ENCODE measurements at regions not wholly inside any gene's neighbourhood (a gene's known extent, or its start where the extent isn't known, plus 50 kb on each side); places are given as distances from the start of the nearest gene placed in this dataset.
A peak's percentile ranks its signal among the peaks of the same experiment; 100 is the strongest.

DNA sequence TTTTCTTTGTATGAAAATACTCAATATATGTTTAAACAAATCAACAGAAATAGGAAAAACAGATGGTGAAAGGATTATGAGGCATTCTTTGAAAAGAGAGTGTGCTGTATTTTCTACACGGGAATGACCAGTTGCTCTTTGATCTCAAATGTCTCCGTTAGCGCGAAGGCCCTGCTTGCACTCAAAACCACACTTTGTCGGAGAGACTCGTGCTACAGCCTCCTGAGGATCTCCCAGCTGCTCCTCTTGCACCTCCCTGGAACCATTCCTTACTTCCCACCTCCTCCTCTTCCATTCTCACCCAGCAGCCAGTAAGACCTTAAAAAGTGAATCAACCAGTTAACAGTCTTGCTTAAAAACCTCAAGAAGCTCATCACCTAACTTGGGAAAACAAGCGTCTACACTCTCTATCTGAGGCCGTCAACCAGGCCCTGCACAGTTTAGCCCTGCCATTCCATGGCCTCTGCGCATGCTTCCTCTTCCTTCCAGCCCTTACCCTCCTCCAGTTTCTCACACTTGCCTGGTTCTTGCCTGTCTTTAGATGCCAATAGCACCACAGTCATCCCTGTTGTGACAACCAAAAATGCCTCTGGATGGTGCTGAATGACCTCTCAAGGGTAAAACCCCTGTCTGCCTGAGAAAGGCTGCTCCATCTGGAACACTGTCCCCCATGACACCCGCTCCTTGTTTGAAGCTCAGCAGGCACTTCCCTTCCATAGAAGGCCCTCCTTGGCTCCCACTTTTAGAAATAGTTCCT lies 594.7 kb upstream of the WWC1 start:
- DNase-seq (ENCODE audit: low read depth in 2 of 2), result no peak

DNA sequence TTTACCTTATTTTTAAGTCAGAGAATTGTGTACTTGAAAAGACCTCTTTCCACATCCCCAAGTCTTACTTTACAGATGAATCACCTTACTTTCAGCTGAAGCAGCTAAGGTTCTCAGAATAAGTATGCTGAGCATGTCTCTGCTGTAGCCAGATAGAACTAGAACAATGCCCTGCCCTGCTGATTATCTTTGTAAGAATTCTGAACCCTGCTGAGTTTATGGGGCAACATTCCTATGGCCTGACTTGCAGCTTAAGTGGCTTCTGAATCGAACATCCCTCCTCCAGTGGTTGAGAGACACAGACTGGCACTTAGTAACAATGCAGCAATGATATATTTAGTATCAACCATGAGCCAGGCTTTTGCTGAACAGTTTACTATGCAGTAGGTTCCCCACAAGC lies 592.0 kb upstream of the WWC1 start:
- no peak for DNase-seq (ENCODE audit: low read depth in 2 of 2)

DNA sequence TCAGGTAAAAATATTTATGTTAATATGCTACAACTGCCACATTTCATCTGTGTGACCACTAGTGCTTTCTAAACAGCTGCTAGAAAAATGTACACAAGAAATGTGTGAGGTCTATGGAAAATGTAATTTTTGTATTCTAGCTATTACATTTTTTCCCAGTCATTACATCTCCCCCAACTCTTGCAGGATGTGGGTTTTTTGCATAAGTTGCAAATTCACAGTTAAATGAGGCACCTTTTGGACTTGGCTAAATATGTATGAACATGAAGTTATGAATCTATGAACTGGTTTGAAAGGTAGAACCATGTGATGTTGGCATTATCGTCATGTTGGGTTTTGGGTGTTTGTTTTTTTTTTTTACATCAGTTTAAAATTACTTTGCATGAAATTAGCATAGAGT lies 590.4 kb upstream of the WWC1 start:
- no peak for DNase-seq (ENCODE audit: low read depth in 2 of 2)

DNA sequence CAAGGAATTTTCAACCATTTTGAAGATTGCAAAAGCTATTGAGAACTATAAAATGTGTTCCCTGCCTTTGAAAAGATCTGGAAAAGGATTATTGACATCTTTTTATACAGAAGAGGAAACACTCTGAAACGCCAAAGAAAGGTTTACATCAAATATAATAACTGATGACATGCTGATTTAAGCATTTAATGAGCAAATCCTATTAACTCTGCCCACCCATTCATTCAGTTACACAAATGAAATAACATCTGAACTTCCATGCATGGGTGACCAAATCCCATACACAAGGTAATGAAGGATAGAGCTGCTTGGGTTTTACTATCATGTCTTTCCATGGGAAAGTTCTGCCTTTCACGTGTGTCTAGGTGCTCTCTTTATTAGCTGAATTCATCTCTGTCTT lies 589.4 kb upstream of the WWC1 start:
- DNase-seq (ENCODE audit: low read depth in 2 of 2), result no peak

DNA sequence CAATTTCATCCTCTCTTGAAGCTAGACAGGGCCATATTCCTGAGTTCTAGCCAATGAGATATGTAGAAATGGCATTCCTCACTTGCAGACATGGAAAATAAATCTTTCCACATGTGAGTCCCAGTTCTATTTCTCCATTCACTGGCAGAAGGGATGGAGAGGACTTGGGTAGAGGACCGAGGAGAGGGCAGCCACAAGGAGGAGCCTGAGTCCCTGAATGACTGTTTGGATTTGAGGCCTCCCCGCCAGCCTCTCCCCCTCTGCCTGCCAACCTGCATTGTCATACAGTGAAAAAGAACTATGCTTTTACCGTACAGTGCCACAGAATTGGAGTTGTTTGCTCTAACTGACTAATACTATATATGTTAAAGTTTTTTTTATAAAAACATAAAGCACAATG lies 583.0 kb upstream of the WWC1 start:
- no peak for DNase-seq (ENCODE audit: low read depth in 2 of 2)

DNA sequence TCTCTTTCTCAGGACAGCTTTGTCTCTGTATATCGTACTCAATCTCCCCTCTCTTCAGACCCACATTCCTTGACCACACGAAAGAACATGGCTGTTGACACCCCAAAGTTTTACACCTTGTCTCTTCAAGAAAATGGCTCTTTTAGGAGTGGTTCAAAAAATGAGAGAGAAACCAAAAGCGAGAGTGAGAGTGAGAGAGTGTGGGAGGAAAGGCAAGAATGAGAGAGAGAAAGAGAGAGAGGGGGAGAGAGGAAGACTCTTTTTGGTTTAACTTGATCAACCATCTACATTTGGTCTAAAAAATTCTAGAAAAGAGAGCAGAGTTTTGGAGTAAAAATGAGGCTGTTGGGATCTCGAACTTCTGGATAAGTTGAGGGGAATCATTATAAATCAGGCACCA lies 581.8 kb upstream of the WWC1 start:
- DNase-seq (ENCODE audit: low read depth in 2 of 2), result no peak

DNA sequence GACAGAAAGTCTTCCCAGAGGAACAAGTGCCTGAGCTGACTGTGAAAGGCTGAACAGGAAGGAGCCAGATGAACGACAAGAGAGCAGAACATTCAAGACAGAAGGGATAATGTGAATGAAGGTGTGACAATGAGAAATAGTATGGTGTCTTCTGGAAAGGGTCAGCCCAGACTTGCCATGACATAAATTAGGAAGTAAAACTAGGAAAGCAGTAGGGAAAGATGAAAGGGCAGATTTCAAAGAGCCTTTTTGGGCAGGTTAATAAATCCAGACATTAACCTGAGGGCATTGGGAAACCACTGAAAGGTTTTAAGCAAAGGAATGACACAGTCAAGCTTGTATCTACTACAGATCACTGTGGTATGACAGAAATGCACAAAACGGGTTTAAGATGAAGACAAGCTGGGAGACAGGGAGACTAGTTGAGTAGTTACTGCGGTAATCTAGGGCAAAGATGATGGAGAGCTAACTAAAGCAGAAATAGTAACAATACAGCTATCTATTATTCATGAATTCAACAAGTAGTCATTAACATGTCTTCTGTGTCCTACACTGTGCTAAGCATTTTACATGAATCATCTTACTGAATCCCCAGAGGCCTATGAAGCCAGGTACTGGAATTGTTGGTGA lies 580.9 kb upstream of the WWC1 start:
- no peak for DNase-seq (ENCODE audit: low read depth in 2 of 2)

DNA sequence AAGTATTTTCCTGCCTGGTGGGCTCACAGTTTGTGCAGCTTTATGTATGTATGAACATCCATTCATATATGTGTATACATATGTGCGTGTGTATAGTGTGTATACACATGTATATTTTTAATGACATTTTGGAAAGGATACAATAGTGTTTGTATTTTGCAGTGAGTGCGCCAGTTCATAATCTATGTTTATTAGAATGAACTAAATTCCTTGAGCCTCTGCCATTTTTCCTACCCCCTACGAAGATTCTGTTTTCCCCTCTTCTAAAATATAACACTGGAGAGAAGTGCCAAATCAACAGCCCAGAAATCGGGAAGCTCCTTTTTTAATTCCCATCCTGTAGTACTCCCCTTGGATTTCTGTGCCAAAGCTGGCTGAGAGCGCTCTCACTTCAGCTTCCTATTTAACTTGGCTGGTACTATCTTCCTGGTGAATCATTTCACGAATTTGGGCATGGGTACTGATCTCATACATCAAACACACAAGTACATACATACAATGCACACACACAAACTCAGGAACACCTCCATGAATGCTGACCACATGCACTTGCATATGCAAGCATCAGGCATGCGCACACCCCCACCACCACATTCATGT lies 578.4 kb upstream of the WWC1 start:
- DNase-seq (ENCODE audit: low read depth in 2 of 2), result no peak

DNA sequence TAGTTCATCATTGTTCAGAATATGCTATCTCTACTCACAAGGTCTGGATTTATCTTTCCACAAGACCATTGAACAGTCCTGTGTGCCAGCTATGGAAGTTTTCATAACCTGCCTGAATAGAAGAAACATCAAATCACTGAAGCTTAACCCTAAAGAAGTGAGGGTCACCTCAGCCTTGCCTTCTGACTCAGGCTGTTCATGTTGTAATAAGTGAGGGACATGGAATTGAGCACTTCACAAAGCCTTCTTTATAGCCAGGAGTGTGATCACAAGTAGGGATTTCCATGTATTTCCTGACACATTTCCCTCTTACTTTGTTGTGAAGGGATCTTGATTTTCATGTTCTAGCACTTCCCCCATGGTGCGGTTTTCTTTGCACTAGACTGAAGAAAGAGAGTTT lies 577.5 kb upstream of the WWC1 start:
- DNase-seq (ENCODE audit: low read depth in 2 of 2), result no peak

DNA sequence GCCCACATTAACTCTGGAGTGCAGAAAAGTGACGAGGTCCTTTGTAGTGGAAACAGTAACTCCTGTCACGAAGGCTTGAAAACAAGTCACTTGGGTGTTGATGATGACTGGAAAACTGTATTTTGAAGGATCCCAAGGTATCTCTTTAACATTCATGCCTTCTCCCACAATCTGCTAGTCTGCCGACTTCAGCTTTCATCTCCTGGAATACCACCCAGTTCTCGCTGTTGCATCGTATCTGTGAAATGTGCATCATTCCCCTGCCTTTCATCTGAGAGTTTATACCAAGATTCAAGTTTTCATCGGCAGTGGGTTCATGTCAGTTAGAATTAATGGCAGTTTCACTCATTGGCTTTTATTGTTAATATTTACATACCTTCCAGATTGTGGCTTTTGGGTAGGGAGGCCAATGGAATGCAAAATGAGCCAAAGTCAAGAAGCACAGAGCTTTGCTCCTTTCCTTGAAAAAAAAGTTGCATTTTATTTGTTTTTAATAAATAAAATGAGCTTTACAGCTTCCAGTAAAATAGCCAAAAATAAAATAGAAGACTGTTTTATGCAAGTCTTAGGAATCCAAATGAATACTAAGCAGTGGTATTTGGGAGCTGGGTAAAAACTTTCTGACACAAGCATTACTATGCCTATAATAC lies 575.2 kb upstream of the WWC1 start:
- DNase-seq (ENCODE audit: low read depth in 2 of 2), result no peak

DNA sequence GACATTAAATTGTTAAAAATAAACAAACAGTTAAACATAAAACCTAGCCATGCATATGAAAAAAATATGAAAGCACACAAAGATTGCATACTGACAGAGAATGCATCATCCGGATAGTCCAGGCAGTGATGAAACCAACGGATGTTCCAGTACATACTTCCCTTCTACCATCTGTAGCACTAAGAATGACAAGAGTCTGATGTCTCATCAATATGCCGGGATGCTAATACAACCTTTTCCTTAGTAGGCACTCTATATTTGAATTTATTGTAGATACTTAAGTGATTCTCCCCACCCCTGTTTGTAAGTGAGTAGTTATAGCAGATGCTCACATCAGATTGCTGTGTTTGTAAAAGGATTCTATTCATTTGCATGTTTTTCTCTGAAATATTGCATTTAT lies 571.2 kb upstream of the WWC1 start:
- no peak for DNase-seq (ENCODE audit: low read depth in 2 of 2)

DNA sequence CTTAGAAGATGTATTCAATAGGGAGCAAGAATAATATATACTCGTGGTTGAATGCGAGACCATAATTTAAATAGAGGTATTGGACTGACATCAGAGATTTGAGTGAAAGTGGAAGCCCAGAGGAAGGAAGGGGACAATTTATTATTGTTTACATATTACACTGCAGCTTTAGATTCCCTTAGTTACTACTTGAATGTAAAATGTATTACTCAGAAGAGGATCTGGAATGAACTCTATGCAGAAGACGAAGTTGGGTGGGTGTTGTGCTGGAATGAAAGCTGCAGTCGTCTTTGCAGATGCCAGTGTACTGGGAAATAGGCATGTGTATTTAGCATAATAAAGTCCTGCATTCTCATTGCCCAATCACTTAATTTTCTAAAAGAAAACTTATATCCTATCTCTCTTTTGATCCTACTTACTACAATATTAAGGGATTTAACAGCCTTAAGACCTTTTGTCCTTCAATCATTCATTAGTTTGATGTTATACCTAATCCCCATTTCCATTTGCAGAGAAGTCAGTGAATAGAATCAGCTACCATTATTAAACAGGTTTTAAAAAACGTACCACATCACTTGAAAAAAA lies 570.7 kb upstream of the WWC1 start:
- no peak for DNase-seq (ENCODE audit: low read depth in 2 of 2)

DNA sequence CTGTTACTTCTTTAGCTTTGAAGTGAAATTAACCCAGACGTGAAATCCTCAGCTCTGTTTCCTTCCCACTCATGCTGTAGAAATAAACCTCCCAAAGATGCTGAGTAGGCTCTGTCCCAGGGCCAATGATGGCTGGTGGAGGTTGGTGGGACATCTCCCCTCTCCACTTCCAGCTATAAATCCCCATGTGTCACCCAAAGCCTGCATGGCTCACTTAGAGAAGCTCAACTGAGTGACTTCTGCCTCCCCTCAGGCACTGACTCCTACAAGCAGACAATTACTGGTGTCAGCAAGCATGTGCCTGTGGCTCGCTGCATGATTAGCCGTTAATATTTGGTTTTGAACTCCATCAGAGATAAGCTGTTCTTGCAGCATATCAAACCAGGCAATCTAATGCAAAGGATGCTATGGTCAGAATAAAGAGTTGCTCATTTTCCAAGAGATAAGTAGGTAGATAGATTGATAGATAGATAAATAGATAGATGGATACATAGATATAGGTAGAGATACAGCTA lies 569.5 kb upstream of the WWC1 start:
- DNase-seq (ENCODE audit: low read depth in 2 of 2), result no peak

DNA sequence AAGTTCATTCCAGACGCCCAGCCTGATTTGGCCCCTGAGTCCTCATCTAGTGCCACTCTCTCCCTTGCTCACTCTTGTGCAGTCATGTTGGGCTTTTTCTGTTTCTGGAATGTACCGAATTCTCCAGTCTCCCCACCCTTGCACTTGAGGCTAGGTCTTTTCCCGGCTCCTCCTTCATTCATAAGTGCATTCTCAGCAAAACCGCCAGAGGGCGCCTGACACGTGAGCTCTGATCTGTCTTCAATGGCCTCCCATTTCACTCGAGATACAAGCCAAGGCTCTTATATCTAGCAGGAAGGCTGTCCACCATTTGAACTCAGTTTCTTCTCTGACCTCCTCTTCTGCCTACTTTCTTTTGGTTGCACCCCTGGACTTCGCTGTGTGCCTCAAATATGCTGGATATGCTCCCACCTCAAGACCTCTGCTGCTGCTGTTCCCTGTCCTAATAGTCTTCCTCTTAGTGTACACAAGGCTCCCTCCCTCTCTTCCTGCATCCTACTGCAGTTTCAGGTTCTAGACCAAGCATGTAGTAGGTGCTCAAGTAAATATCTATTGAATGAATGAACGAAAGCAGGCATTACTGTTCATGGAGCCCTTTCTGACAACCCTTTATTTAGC lies 568.1 kb upstream of the WWC1 start:
- DNase-seq (ENCODE audit: low read depth in 2 of 2), result peak; percentile 8 to 30

DNA sequence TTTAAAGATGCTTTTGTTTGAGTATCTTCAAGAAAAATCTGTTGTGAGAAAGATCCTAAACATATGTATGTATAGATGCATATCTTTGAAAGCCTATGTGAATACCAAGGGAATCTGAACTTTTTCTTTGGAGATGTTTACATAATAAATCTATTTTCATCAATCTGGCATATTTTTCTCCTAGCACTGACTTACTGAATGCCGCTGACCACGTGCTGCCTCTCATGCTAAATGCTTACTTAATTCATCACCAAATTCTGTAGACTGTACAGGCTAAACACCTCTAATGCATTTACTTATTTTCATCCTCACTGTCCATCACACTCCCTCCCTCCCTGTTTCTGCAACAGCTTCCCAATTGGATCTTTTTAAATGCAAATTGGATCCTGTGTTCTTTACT lies 566.2 kb upstream of the WWC1 start:
- no peak for DNase-seq (ENCODE audit: low read depth in 2 of 2)

DNA sequence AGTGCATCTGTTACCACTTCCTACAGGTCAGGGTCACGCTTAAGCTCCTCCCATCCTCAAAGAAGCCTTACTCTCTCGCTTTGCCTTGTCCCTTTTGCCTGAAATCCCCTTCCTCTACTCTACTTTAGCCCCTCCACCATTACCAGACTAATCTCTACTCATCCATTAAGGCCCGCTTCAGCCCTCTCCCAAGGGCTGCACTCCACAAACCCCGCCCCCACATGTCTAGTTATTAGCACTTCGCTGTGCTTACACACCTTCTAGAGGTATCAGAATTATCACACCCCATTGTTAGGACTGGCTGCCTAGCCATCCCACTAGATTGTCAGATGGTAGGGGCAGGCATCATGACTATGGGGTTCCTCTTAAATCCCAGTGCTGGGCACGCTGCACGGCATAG lies 565.7 kb upstream of the WWC1 start:
- DNase-seq (ENCODE audit: low read depth in 2 of 2), result no peak

DNA sequence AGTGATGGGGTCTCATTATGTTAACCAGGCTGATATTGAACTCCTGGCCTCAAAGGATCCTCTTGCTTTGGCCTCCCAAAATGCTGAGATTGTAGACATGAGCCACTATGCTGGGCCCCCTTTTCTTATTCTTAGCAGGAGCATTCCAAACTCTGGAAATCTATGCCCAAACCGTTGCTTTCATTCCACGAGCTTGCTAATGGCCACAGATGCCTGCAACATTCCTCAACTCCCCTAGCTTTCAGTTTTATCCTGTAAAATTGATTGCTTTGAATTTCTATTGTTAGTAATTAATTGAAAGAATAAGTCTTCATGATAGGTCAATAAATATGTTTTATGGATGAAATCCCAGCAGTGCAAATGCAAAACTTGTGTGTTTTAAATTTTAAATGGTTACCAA lies 564.8 kb upstream of the WWC1 start:
- DNase-seq (ENCODE audit: low read depth in 2 of 2), result no peak

DNA sequence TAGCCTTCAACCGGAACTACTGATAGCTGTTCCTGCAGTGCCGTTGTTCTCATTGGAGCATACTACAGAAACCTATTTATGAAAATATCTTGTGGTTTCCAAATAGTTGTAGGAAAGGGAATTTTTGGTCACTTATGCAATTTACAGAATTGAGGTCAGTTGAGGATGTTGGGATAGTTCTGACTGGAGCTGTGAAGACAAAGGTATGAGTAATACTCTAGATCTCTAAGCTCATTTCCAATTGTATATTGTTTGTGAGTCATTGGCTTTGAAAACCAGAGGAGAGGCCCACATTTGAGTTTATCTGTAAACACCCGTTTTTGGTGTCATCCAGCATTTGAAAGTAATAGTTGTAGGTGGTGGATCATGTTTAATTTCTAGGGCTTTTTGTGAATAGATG lies 561.3 kb upstream of the WWC1 start:
- DNase-seq (ENCODE audit: low read depth in 2 of 2), result no peak

DNA sequence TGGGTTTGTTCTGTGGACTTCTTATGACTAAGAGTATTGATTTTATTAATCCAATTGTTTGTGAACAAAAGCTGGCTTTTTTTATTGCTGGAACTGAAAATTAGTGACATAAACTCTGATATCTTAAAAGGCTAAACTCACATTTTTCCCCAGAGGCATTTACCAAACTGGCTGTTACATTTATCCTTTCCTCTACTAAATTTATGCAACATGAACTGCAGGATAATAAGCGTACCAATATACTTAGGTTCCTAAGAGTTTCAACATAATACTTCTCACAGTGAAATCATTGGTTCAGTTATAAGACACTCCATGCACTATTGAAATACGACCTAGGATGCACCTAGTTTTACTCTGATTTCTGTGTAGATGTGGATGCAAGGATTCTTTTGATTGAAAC lies 560.8 kb upstream of the WWC1 start:
- DNase-seq (ENCODE audit: low read depth in 2 of 2), result no peak

DNA sequence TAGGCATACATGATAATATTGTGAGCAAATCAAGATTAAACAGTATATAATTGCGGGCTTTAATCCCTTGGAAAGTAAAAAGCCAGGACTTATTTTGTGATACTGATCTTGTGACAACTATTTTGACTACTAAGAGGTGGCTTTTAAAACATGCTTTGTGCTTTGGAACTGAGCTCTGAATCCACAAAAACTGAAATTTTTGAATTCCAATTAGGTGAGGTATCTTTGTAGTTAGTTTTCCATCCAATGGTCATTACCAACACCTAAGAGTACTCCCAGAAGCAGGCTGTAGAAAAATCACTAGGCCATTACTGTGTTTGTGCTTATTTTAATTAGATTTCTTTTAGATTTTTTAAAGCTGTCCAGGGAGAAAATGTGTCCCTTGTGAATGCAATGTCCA lies 559.5 kb upstream of the WWC1 start:
- no peak for DNase-seq (ENCODE audit: low read depth in 2 of 2)

DNA sequence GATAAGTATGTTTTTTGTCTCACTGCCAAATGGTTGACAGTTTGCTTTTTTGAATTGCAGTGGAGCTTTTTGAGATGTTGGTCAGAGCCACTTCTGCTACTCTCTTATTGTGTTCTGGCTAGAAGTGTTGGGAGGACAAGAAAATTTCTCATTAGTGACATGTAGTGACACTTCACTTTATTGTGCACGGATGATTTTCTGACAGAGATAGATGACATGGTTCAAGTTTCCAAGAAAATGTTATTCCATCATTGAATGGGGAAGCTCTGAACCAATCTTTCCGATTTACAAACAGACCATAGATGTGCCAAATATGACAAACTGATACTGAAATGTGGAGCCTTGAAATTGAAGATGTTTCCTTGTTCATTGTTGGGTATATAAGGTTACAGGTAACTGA lies 558.9 kb upstream of the WWC1 start:
- no peak for DNase-seq (ENCODE audit: low read depth in 2 of 2)

DNA sequence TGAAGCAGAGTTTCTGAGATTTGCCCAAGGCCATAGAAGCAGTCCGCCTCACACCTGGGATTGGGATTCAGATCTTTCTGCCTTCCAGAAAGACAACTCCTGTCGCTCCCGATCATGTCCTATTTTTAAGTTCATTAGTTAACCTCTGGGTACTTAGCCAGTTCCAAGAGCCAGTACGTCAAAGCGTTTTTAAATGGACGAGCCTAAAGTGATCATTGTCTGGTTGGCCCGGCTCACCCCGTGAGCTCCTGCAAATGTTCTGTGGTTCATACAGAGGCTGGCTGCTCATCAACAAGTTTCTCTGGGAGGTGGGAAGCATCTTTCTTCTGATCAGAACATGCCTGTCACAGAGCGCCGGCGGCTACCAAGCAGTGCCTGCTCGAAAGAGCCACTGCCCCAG lies 554.5 kb upstream of the WWC1 start:
- DNase-seq (ENCODE audit: low read depth in 2 of 2), result no peak

Measured in activated CD8-positive, alpha-beta memory T cell treated with anti-CD3 and anti-CD28 coated beads for 4 hours (primary cell).